Jurkat, Clone E6-1 (cell line): ENCODE measurements at regions not wholly inside any gene's neighbourhood (a gene's known extent, or its start where the extent isn't known, plus 50 kb on each side); places are given as distances from the start of the nearest gene placed in this dataset.
"Not testable (repeated sequence)": the region's sequence is repeated elsewhere in the genome, so short reads cannot be mapped to it uniquely, and the experiment has no call there.

Source experiments
- DNase-seq: peaks from one replicate; pipeline ENCODE4 v3.0.0-alpha.2; 2011; ENCODE audit warnings: low read depth, low spot score
- H3K4me3 ChIP-seq: 2 replicates; pipeline ENCODE4 v1.5.1; 2011; ENCODE audit warnings: mild to moderate bottlenecking, low read length, control low read depth, moderate library complexity

DNA sequence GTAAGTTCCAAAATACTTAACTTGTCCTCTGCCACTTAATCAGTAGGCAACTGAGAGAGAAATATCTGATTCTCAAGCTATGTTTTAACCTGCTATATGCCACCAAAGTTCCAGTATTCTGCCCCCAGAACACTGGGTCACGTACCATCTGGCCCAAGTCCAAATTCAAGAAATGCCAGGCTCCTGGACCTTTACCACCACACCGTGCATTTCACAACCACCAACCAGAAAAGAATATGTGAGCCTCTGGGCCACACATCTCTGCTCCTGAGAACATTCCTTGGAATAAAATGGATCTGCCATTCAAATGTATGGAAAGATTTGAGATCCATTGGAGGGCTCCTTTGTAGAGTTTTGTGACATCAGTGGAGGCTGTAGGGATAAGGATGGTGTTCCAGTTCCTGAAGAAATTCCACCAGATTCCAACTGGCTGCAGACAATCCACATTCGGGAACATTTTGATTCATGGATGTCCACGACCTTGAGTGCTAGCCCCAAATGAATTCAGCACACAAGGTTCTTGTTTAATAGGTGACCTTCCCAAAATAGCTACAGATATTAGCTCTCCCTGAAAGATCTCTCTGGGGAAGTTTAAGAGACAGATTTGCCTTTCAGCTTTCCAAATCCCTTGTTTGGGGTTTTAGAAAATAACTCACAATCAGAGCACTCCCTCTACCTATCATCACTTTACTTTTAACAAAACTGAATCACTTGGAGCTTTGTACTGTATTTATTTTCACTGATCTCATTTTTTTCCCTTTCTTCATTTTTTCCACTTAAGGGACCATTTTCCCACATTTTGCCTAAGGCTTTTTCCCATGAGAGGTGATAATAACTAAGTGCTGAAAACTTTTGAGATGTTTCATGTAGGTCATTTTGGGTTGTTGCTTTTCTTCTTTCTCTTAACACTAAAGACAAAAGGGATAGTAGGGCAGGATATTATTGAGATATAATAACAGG lies 128.4 kb upstream of the ZC3H11B start:
- H3K4me3 ChIP-seq, result no peak overlapping the region
- no peak for DNase-seq

DNA sequence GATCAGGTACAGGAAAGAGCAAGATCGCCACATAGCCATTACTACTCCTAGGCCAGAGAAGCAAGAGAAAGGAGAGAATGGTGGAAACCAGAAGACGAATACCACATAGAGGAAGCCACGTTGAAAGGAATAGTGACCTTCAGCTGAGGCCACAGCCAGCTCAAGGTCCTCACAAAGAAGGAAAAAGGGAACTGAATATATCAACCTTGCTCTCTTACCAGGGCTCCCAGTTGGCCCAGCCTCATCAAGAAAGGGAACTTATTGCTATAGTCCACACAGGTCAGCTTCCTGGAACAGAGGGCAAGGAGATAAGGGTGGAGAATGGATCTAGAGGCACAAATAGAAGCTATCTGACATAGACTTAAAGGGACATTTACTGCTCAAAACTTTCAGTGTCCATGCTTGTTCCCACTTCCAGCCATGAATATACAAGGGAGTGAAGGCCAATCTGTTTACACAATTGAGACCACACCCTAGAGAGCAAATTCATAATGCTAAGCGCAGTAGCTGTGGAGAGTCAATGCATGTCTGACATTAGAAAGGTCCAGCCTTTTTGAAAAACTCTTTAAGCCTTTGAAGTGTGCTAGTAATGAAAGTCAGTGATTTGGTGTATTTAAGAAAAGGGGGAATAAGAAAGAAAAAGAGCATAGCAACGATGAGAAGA lies 120.7 kb upstream of the ZC3H11B start:
- H3K4me3 ChIP-seq, result no peak overlapping the region
- no peak for DNase-seq

DNA sequence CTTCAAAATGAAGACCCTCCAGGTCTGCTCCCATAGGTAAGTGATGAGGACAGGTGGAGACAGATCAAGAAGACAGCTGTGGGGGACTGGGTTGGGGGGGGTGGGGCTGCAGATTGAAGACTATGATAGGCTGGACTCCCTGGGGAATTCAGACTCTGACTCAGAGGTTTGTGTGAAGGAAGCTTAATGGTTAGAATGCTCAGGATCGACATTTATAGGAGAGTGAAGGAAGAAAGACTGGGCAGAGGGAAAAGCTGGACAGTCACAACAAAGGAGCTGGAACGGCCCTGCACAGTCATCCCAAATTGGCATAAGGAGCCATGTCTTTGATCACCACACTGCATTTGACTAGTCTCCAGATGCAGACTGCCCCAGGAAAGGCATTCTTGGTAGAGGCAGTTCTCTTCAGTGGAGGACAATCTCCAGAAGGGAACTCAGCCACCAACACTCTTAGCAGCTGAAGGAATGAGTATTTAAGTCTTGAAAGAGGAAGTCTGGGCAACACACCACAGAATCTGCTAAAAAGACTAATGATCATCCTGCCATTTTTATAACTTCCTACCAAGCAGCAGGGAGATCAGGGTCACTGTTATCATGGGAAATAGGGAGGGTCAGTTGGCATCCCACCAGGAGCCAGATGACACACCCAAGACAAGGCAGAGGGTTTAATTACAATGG lies 120.0 kb upstream of the ZC3H11B start:
- no peak overlapping the region for H3K4me3 ChIP-seq
- no peak for DNase-seq

DNA sequence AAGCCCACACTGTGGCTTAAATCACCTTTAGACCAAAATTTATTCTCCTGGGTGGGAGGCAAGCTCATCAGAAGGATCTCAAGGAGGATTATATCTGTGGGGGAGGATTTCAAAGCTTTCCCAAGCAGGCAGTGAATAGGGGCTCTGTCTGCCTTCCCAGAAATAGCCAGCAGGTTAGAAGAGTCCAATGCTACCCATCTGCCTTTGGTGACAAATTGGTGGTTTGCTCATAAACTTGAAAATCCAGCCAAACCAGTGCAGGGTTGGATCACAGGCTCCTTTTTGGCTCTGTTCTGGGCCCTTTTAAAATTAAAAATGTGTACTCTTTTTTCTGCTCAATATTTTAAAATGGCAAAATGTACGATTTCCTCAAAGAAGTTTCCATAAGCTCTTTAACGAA lies 118.9 kb upstream of the ZC3H11B start:
- DNase-seq, result no peak

DNA sequence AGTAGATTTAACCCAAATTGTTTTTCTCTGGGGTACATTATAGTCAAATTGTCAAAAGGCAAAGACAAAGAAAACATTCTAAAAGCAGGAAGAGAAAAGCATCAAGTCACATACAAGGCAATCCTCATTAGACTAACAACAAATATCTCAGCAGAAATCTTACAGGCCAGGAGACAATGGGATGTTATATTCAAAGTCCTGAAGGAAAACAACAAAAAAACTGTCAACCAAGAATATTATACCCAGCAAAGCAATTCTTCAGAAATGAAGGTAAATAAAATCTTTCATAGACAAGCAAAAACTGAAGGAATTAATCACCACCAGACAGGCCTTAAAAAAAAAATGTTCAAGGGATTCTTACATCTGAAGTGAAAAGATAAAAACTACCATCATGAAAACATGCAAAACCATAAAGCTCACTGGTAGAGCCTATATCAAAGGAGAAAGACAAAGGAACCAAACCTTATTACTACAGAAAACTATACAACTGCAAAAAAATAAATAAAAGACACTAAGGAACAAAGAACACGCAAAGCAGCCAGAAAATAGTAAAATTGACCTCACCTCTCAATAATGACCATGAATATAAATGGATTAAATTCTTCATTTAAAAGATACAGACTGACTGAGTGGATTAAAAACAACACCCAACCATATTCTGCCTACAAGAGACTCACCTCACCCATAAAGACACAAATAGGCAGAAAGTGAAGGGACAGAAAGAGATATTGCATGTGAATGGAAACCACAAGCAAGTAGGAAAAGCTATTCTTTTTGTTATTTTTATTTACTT lies 113.8 kb upstream of the ZC3H11B start:
- no peak overlapping the region for H3K4me3 ChIP-seq
- no peak for DNase-seq

More for the DNA sequence above, 118.9 kb upstream of the ZC3H11B start:
- no peak overlapping the region for H3K4me3 ChIP-seq

DNA sequence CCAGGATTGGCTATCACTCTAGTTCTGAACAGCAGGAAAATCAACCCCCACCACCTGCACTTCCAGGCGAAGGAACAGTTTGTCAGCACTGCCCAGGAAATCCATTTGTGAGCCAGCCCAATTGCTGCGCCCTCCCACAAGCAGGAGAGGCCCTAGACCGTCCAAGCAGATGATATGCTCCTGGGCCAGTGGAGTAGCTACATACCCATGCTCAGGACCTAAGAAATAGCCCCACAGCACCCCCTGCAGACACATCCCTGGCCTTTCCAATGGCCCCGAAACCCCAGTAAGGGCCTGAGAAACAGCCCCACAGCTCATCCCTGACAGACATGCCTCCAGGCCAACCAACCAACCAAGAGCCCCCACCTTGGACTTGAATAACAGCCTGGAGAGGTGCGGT lies 111.5 kb upstream of the ZC3H11B start:
- no peak overlapping the region for H3K4me3 ChIP-seq
- DNase-seq, result no peak

DNA sequence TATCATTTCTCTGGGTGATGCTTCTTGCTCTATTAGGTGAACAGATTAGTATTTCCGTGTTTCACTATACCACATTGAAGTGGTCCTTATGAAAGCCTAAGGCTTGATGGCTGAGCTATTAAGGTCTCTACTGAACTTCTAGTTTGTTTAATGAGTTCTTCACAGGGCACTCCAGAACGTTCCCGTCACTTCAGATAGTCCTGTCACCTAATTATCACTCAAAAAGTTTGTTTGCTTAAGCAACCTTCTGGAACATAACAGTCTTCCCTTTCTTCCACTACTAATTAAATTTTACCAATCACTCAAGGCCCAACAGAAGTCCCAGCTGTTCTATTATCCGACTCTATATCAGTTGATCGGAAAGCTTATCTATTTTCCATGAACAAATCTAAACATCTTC lies 104.6 kb upstream of the ZC3H11B start:
- no peak for DNase-seq
- no peak overlapping the region for H3K4me3 ChIP-seq

DNA sequence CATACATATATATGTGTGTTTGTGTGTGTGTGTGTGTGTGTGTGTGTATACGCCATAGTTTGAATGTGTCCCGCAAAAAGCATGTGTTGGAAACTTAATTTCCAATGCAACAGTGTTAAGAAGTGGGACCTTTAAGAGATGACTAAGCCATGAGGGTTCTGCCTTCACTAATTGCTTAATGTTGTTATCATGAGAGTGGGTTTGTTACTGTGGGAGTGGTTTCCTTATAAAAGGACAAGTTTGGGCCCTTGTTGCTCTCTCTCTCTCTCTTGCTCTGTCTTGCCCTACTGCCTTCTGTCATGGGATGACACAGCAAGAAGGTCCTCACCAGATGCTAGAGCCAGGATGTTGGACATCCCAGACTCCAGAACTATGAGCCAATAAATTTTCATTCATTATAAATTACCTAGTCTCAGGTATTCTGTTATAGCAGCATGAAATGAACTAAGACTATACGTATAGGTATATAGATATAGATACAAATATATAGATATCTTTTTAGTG lies 103.8 kb upstream of the ZC3H11B start:
- no peak for DNase-seq

DNA sequence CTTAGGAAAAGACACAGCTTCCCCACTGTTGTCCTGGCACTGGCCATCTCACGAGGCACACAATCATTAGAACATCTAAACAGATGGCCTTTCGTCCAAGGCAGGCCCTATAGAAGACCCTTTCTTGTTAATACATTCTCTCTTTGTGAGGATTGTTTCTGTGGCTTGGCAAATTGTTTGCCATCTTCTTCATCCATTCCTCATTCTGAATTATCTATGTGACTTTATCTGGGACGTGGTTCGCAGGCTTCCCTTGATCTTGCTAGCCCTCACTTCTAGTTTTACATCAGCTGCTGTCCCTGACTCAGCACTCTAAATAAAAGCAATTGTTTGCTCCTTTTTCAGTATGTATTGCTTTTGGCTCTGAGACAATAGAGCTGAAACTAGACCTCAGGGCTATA lies 101.1 kb upstream of the ZC3H11B start:
- H3K4me3 ChIP-seq, result no peak overlapping the region
- DNase-seq, result no peak

More for the DNA sequence above, 103.8 kb upstream of the ZC3H11B start:
- H3K4me3 ChIP-seq, result no peak overlapping the region

DNA sequence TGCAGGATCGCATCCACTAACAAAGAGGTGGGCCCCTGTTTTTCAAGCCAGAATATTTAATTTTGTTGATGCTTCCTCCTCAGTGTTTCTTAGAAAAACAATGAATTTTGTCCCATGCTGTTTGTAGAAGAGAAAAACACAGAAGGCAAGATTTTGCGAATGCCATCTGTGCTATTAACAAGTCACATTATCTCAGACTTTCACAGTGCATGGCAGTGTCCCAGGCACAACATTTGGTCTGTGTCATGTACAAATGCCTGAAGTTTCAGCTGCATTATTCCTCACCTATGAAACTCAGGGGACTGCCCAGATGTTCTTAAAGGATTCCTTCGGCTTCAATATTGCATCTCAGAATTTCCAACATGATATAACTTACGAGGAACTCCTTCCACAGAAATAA lies 99.6 kb upstream of the ZC3H11B start:
- DNase-seq, result no peak
- H3K4me3 ChIP-seq, result no peak overlapping the region

DNA sequence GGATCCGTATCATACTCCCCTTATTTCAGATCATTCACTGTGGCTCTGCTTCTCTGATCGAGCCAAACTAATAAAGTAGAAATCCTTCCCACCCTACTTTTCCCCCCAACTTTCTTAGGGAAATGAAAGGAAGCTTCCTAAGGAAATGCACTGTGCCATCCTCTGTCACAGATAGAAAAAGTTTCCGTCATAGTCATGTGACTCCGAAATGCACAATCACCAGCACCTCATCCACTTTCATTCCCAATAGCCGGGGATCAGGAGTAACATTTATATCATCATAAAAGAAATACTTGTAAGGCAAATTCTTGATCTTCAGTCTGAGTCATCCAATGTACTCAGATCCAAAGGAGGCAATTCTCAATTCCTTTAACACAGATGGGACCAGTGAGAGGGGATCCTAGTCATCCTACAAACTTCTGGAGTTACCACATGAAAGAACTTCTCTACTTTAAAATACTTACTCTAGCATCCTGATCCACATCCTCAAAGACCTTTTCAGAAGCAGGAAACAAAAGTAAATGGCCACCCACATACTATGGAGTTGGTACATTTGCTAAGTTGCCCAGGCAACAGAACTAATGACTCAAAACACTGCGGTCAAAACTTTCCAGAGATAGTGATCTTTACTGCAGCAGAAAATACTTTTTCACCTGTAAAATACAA lies 97.8 kb upstream of the ZC3H11B start:
- DNase-seq, result peak; percentile 14
- no peak overlapping the region for H3K4me3 ChIP-seq

DNA sequence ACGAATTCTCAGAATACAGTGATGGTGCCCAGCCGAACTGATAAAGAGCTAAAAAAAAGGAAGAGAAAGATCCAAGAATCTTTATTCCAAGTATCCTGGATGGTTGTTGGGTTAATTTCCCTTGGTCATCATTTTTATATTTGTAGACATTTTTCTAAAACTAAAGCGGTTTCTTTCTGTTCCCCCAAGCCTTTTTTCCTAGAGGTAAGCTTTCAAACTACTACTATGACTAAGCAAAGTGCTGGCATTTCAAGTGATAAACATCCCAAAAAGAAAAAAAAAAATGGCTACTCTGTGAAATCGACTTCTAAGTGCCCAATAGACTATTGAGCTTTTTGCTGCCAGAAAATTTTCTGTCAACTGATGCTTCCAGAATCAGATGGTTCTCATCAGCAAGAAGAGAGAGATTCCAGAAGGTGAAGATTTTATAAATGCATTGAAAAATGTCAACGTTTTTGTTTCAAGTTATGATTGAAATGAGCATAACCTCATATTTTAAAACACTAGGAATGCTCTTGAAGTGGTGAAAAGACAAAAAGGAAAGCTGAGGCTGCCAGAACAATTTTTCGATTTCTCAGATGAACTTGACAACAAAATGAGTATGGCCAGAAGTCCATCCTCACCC lies 96.1 kb upstream of the ZC3H11B start:
- DNase-seq, result no peak
- H3K4me3 ChIP-seq, result no peak overlapping the region

DNA sequence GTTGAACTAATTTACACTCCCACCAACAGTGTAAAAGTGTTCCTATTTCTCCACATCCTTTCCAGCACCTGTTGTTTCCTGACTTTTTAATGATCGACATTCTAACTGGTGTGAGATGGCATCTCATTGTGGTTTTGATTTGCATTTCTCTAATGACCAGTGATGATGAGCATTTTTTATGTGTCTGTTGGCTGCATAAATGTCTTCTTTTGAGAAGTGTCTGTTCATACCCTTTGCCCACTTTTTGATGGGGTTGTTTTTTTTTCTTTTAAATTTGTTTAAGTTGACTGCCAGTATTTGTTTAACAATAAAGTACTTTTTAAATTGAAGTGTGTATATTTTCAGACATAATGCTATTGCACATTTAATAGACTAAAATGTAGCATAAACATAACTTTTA lies 95.0 kb upstream of the ZC3H11B start:
- not testable (repeated sequence) for DNase-seq, H3K4me3 ChIP-seq

DNA sequence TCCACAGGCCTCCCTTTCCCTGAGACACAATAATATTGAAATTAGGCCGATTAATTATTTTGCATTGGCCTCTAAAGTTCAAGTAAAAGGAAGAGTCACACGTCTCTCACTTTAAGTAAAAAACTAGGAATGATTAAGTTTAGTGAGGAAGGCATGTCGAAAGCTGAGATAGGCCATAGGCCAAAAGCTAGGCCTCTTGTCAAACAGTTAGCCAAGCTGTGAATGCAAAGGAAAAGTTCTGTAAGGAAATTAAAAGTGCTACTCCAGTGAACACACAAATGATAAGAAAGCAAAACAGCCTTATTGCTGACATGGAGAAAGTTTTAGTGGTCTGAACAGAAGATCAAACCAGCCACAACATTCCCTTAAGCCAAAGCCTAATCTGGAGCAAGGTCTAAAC lies 91.4 kb upstream of the ZC3H11B start:
- DNase-seq, H3K4me3 ChIP-seq: not testable (repeated sequence)

DNA sequence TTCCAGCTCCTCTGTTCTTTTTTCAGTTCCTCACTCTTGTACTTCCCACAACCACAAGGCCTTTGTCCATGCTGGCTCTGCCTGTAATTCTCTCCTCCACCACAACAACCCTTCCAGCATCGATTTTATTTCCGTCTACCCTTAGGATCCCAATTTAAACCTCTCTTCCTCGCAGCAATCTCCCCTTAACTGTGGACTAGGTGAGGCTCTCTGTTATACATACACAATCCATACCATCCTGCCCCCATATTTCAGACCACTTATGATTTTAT lies 90.4 kb upstream of the ZC3H11B start:
- no peak for DNase-seq
- H3K4me3 ChIP-seq, result no peak overlapping the region

DNA sequence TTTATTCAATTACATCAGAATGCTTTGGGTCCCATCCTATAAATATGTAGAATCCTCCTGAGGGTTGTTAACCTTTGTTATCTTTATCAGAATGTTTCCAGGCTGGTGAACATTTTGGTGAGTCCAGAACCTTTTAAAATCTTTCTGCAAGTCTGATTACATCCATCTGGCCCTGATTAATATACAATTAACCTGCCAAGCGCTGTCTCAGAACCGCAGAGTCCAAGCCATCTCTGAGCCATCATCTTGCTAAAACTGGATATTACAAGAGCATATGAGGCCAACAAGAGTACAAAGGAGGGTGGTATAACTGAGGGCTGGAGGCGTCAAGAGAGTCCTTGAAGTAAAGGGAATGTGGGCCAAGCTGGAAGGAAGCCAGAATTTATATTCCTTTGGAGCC lies 88.6 kb upstream of the ZC3H11B start:
- DNase-seq, result no peak
- H3K4me3 ChIP-seq, result no peak overlapping the region

DNA sequence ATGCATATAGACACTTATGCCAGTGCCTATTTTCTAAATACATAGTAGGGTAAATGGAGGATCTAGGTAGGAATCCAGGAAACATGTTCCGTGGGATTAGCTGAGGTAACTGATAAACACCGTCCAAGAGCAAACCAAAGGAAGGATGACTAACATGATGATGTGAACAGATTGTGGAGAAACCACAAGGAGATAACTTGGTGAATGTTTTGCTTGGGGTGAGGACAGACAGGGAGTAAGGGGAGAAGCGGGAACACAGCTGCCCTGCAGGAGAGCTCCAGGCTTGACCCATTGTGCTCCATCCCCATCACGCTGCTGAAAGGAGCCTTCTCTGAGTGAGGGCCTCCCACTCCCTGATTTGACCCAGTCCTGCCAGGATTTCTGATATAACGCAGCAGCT lies 87.0 kb upstream of the ZC3H11B start:
- H3K4me3 ChIP-seq, result no peak overlapping the region
- DNase-seq, result no peak

DNA sequence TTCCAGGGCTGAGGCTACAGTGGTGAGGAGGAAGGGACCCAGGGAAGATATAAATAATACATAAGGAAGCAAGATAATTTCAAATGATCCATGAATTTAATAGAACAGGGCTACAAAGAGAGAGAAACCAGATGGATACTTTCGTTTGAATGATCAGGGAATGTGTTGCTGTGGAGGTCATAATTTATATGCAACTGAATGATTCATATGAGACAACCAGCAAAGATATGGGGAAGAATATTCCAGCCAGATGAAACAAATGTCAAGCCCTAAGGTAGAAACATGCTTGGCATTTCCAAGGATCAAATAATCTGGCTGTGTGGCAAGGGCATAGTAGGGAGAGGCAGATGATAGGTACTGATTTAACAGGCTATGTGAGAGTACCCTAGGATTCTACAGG lies 84.8 kb upstream of the ZC3H11B start:
- H3K4me3 ChIP-seq, result no peak overlapping the region
- no peak for DNase-seq
